HEK293 (cell line): ENCODE measurements at regions not wholly inside any gene's neighbourhood (a gene's known extent, or its start where the extent isn't known, plus 50 kb on each side); places are given as distances from the start of the nearest gene placed in this dataset.

Experiments used
- CTCF ChIA-PET: fragments of 350-600 bp; formaldehyde crosslinking; extraction: SDS; loops from one replicate; lab custom pipeline; 2021; ENCODE audit warnings: antibody characterized with exemption; lab: Yijun Ruan, JAX
- POLR2A ChIA-PET: fragments of 300-600 bp; formaldehyde crosslinking; extraction: SDS; loops from one replicate; lab custom pipeline; 2020; ENCODE audit warnings: antibody characterized with exemption, inconsistent platforms; lab: Yijun Ruan, JAX
- H3K27ac ChIP-seq: fragments of 200-500 bp; sonication (Bioruptor generic); 2 replicates; pipeline ENCODE4 v1.5.1; 2014; ENCODE audit warnings: low read depth, low read length, control low read depth, inconsistent platforms; ENCODE audit errors: extremely low read depth
- H3K36me3 ChIP-seq, 2 experiments: fragments of 200-500 bp in 1 of 2; sonication (Bioruptor generic) in 1 of 2; 1 replicate in 1 of 2; 2 replicates in 1 of 2; pipeline ENCODE4 v1.5.1; 2014 to 2017; ENCODE audit warnings: inconsistent platforms in 2 of 2, low read length in 2 of 2; ENCODE audit not compliant: control insufficient read depth in 2 of 2, insufficient read depth in 1 of 2
- H3K4me1 ChIP-seq: fragments of 200-500 bp; sonication (Bioruptor generic); 2 replicates; pipeline ENCODE4 v1.5.1; 2014; ENCODE audit warnings: mild to moderate bottlenecking, low read length, inconsistent platforms; ENCODE audit not compliant: control insufficient read depth, insufficient read depth
- H3K4me3 ChIP-seq: 2 replicates; pipeline ENCODE4 v1.5.1; 2011; ENCODE audit warnings: low read depth, mild to moderate bottlenecking, control low read depth, low read length, moderate library complexity
- H3K9me3 ChIP-seq: fragments of 200-500 bp; sonication (Bioruptor generic); 2 replicates; pipeline ENCODE4 v1.5.1; 2014; ENCODE audit warnings: low read depth, low read length, inconsistent platforms; ENCODE audit not compliant: control insufficient read depth, insufficient read depth
- BCL11A ChIP-seq: fragments of 450-650 bp; formaldehyde crosslinking; IDR thresholded peaks from 2 replicates; pipeline ENCODE4 v1.5.1; 2016; ENCODE audit warnings: low read depth, missing biosample characterization, missing genetic modification characterization
- HOXC10 ChIP-seq: sonication (generic); formaldehyde crosslinking; IDR thresholded peaks from 2 replicates; pipeline ENCODE4 v1.8.1; 2023; ENCODE audit warnings: mild to moderate bottlenecking, missing genetic modification reagents
- KLF10 ChIP-seq: fragments of 450-650 bp; IDR thresholded peaks from 2 replicates; pipeline ENCODE4 v1.5.1; 2018; ENCODE audit warnings: missing biosample characterization, mild to moderate bottlenecking, missing genetic modification characterization
- KLF7 ChIP-seq: fragments of 450-650 bp; formaldehyde crosslinking; IDR thresholded peaks from 2 replicates; pipeline ENCODE4 v1.5.1; 2016; ENCODE audit warnings: missing biosample characterization, missing genetic modification characterization, borderline replicate concordance
- RBAK ChIP-seq: fragments of 450-650 bp; formaldehyde crosslinking; IDR thresholded peaks from 2 replicates; pipeline ENCODE4 v1.5.1; 2016; ENCODE audit warnings: missing biosample characterization, missing genetic modification characterization
- SETDB1 ChIP-seq: IDR thresholded peaks from one replicate; pipeline ENCODE4 v1.6.1; 2017; ENCODE audit warnings: mild to moderate bottlenecking, low read length, moderate library complexity, mixed read lengths; ENCODE audit not compliant: insufficient read length
- SP3 ChIP-seq: fragments of 450-650 bp; formaldehyde crosslinking; IDR thresholded peaks from 2 replicates; pipeline ENCODE4 v1.5.1; 2016; ENCODE audit warnings: missing biosample characterization, missing genetic modification characterization
- ZBTB1 ChIP-seq: fragments of 450-650 bp; formaldehyde crosslinking; IDR thresholded peaks from 2 replicates; pipeline ENCODE4 v1.5.1; 2016; ENCODE audit warnings: missing biosample characterization, missing genetic modification characterization
- ZBTB21 ChIP-seq: fragments of 450-650 bp; formaldehyde crosslinking; IDR thresholded peaks from 2 replicates; pipeline ENCODE4 v1.5.1; 2017; ENCODE audit warnings: missing biosample characterization, missing genetic modification characterization
- ZBTB7A ChIP-seq: fragments of 450-650 bp; formaldehyde crosslinking; IDR thresholded peaks from 2 replicates; pipeline ENCODE4 v1.5.1; 2016; ENCODE audit warnings: low read depth, missing biosample characterization, missing genetic modification characterization
- ZIC2 ChIP-seq: fragments of 450-650 bp; formaldehyde crosslinking; IDR thresholded peaks from 2 replicates; pipeline ENCODE4 v1.5.1; 2016; ENCODE audit warnings: missing biosample characterization, missing genetic modification characterization
- ZNF10 ChIP-seq: fragments of 450-650 bp; formaldehyde crosslinking; IDR thresholded peaks from 2 replicates; pipeline ENCODE4 v1.5.1; 2017; ENCODE audit warnings: missing biosample characterization, missing genetic modification characterization
- ZNF146 ChIP-seq: fragments of 450-650 bp; formaldehyde crosslinking; IDR thresholded peaks from 2 replicates; pipeline ENCODE4 v1.5.1; 2016; ENCODE audit warnings: missing biosample characterization, missing genetic modification characterization
- ZNF16 ChIP-seq: fragments of 450-650 bp; formaldehyde crosslinking; IDR thresholded peaks from 2 replicates; pipeline ENCODE4 v1.5.1; 2016; ENCODE audit warnings: low read depth, missing biosample characterization, missing genetic modification characterization
- ZNF211 ChIP-seq: fragments of 450-650 bp; formaldehyde crosslinking; IDR thresholded peaks from 2 replicates; pipeline ENCODE4 v1.5.1; 2016; ENCODE audit warnings: low read depth, missing biosample characterization, missing genetic modification characterization
- ZNF221 ChIP-seq: fragments of 450-650 bp; formaldehyde crosslinking; IDR thresholded peaks from 2 replicates; pipeline ENCODE4 v1.5.1; 2017; ENCODE audit warnings: missing biosample characterization, missing genetic modification characterization, borderline replicate concordance
- ZNF394 ChIP-seq: fragments of 450-650 bp; formaldehyde crosslinking; IDR thresholded peaks from 2 replicates; pipeline ENCODE4 v1.5.1; 2016; ENCODE audit warnings: missing biosample characterization, missing genetic modification characterization, mild to moderate bottlenecking, moderate library complexity, borderline replicate concordance
- ZNF501 ChIP-seq: fragments of 450-650 bp; formaldehyde crosslinking; IDR thresholded peaks from 2 replicates; pipeline ENCODE4 v1.5.1; 2016; ENCODE audit warnings: missing biosample characterization, missing genetic modification characterization
- ZNF600 ChIP-seq: fragments of 450-650 bp; formaldehyde crosslinking; IDR thresholded peaks from 2 replicates; pipeline ENCODE4 v1.5.1; 2016; ENCODE audit warnings: missing biosample characterization, missing genetic modification characterization
- ZNF670 ChIP-seq: fragments of 450-650 bp; formaldehyde crosslinking; IDR thresholded peaks from 2 replicates; pipeline ENCODE4 v1.5.1; 2016; ENCODE audit warnings: missing biosample characterization, missing genetic modification characterization, low read depth
- ZNF707 ChIP-seq: fragments of 450-650 bp; formaldehyde crosslinking; IDR thresholded peaks from 2 replicates; pipeline ENCODE4 v1.5.1; 2016; ENCODE audit warnings: missing biosample characterization, missing genetic modification characterization
- ZNF785 ChIP-seq: fragments of 450-650 bp; formaldehyde crosslinking; IDR thresholded peaks from 2 replicates; pipeline ENCODE4 v1.5.1; 2016; ENCODE audit warnings: missing biosample characterization, missing genetic modification characterization
- ZSCAN16 ChIP-seq: fragments of 450-650 bp; formaldehyde crosslinking; IDR thresholded peaks from 2 replicates; pipeline ENCODE4 v1.5.1; 2016; ENCODE audit warnings: missing biosample characterization, missing genetic modification characterization
- TF ChIP-seq, protein P1 (sequence below): fragments of 450-650 bp; formaldehyde crosslinking; IDR thresholded peaks from 2 replicates; pipeline ENCODE4 v1.5.1; 2017; ENCODE audit warnings: missing biosample characterization, missing genetic modification characterization
- TF ChIP-seq, protein P2 (sequence below): fragments of 450-650 bp; formaldehyde crosslinking; IDR thresholded peaks from 2 replicates; pipeline ENCODE4 v1.5.1; 2016; ENCODE audit warnings: missing biosample characterization, missing genetic modification characterization
- TF ChIP-seq, protein P3 (sequence below): fragments of 450-650 bp; formaldehyde crosslinking; optimal IDR thresholded peaks from 2 replicates; pipeline ENCODE3; 2016; ENCODE audit warnings: missing biosample characterization, mild to moderate bottlenecking, missing genetic modification characterization
- TF ChIP-seq, protein P4 (sequence below): fragments of 450-650 bp; formaldehyde crosslinking; IDR thresholded peaks from 2 replicates; pipeline ENCODE4 v1.5.1; 2016; ENCODE audit warnings: missing biosample characterization, missing genetic modification characterization
- TF ChIP-seq, protein P5 (sequence below): fragments of 450-650 bp; formaldehyde crosslinking; IDR thresholded peaks from 2 replicates; pipeline ENCODE4; 2016; ENCODE audit warnings: missing biosample characterization, missing genetic modification characterization
- TF ChIP-seq, protein P6 (sequence below): fragments of 450-650 bp; formaldehyde crosslinking; conservative IDR thresholded peaks from 2 replicates; pipeline ENCODE4 v1.5.1; 2016; ENCODE audit warnings: low read depth, missing biosample characterization, missing genetic modification characterization

DNA sequence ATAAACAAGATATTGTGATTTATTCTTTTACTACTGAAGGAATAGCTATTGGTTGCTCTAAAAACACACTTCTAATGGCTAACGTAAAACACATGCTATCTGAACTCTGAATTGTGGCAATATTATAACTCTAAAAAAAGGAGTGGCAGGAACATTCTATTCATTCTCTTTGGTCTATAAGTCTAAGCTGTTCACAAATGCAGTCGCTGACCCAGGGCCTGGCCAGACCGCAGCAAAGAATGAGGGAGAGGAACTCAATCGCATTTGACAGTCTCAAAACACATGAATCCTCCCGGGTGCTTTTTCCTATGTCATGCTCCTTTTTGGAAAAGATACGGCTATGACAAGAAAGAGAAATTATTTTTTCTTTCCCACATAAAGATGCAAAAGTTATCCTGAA is 651.6 kb upstream of the PITX2 start:
- ChIA-PET CTCF (interaction anchor here (1.4 kb wide), 1 partner anchor 8 kb away, joined by 7 read pairs; no protein-coding TSS in a partner anchor), POLR2A (no interaction called here)
- H3K27ac ChIP-seq = no peak overlapping the region
- H3K4me3 ChIP-seq = no peak overlapping the region
- TF ChIP-seq, protein P1, sequence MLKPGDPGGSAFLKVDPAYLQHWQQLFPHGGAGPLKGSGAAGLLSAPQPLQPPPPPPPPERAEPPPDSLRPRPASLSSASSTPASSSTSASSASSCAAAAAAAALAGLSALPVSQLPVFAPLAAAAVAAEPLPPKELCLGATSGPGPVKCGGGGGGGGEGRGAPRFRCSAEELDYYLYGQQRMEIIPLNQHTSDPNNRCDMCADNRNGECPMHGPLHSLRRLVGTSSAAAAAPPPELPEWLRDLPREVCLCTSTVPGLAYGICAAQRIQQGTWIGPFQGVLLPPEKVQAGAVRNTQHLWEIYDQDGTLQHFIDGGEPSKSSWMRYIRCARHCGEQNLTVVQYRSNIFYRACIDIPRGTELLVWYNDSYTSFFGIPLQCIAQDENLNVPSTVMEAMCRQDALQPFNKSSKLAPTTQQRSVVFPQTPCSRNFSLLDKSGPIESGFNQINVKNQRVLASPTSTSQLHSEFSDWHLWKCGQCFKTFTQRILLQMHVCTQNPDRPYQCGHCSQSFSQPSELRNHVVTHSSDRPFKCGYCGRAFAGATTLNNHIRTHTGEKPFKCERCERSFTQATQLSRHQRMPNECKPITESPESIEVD = no peak
- TF ChIP-seq ZNF16 (tag by site-specific recombination) (no peak), ZNF146 (tag by site-specific recombination) (no peak), ZNF670 (tag by site-specific recombination) (no peak), ZNF10 (tag by site-specific recombination) (no peak), SP3 (tag by site-specific recombination) (no peak), RBAK (tag by site-specific recombination) (no peak), ZBTB1 (tag by site-specific recombination) (no peak), ZBTB7A (tag by site-specific recombination) (no peak), ZNF211 (tag by site-specific recombination) (no peak), ZSCAN16 (no peak), ZNF785 (tag by site-specific recombination) (no peak), ZIC2 (no peak)
- TF ChIP-seq, protein P2, sequence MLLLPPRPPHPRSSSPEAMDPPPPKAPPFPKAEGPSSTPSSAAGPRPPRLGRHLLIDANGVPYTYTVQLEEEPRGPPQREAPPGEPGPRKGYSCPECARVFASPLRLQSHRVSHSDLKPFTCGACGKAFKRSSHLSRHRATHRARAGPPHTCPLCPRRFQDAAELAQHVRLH (tag by site-specific recombination) = no peak
- TF ChIP-seq, protein P3, sequence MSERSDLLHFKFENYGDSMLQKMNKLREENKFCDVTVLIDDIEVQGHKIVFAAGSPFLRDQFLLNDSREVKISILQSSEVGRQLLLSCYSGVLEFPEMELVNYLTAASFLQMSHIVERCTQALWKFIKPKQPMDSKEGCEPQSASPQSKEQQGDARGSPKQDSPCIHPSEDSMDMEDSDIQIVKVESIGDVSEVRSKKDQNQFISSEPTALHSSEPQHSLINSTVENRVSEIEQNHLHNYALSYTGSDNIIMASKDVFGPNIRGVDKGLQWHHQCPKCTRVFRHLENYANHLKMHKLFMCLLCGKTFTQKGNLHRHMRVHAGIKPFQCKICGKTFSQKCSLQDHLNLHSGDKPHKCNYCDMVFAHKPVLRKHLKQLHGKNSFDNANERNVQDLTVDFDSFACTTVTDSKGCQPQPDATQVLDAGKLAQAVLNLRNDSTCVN (tag by site-specific recombination) = no peak
- no peaks in the 10 kb centered on the region for H3K36me3 ChIP-seq
- H3K4me1 ChIP-seq = no peaks in the 10 kb centered on the region
- H3K9me3 ChIP-seq = no peaks in the 10 kb centered on the region

DNA sequence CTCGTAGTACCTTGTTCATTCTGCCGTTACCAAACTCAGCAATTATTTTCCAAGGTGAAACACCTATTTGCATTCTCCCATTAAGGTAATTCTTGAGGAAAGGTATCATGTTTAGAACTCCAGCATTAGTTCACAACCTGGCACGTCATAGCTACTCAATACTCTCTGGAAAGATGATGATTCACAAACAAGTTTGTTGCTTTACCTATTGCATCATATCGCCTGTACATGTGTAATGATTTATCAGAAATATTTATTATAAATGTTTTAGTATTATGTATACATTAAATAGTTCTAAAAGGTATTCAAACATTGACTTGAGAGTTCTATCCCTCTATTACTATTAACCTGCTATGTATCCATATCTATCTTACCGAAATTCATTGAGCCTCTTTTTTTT is 658.3 kb upstream of the PITX2 start:
- ChIA-PET CTCF (interaction anchor here (0.9 kb wide), 1 partner anchor 13 kb away, joined by 3 read pairs; no protein-coding TSS in a partner anchor), POLR2A (no interaction called here)
- TF ChIP-seq, protein P4, sequence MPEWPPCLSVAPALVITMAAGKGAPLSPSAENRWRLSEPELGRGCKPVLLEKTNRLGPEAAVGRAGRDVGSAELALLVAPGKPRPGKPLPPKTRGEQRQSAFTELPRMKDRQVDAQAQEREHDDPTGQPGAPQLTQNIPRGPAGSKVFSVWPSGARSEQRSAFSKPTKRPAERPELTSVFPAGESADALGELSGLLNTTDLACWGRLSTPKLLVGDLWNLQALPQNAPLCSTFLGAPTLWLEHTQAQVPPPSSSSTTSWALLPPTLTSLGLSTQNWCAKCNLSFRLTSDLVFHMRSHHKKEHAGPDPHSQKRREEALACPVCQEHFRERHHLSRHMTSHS (tag by site-specific recombination) = no peak
- TF ChIP-seq BCL11A (no peak), ZNF707 (no peak), HOXC10 (CRISPR knock-in tag) (no peak), SETDB1 (no peak), KLF7 (tag by site-specific recombination) (no peak), ZNF221 (no peak), ZNF394 (no peak), KLF10 (no peak), ZNF600 (no peak), ZBTB21 (no peak), ZNF501 (tag by site-specific recombination) (no peak)
- TF ChIP-seq, protein P5, sequence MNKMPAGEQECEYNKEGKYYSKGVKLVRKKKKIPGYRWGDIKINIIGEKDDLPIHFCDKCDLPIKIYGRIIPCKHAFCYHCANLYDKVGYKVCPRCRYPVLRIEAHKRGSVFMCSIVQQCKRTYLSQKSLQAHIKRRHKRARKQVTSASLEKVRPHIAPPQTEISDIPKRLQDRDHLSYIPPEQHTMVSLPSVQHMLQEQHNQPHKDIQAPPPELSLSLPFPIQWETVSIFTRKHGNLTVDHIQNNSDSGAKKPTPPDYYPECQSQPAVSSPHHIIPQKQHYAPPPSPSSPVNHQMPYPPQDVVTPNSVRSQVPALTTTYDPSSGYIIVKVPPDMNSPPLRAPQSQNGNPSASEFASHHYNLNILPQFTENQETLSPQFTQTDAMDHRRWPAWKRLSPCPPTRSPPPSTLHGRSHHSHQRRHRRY = no peak
- TF ChIP-seq, protein P6, sequence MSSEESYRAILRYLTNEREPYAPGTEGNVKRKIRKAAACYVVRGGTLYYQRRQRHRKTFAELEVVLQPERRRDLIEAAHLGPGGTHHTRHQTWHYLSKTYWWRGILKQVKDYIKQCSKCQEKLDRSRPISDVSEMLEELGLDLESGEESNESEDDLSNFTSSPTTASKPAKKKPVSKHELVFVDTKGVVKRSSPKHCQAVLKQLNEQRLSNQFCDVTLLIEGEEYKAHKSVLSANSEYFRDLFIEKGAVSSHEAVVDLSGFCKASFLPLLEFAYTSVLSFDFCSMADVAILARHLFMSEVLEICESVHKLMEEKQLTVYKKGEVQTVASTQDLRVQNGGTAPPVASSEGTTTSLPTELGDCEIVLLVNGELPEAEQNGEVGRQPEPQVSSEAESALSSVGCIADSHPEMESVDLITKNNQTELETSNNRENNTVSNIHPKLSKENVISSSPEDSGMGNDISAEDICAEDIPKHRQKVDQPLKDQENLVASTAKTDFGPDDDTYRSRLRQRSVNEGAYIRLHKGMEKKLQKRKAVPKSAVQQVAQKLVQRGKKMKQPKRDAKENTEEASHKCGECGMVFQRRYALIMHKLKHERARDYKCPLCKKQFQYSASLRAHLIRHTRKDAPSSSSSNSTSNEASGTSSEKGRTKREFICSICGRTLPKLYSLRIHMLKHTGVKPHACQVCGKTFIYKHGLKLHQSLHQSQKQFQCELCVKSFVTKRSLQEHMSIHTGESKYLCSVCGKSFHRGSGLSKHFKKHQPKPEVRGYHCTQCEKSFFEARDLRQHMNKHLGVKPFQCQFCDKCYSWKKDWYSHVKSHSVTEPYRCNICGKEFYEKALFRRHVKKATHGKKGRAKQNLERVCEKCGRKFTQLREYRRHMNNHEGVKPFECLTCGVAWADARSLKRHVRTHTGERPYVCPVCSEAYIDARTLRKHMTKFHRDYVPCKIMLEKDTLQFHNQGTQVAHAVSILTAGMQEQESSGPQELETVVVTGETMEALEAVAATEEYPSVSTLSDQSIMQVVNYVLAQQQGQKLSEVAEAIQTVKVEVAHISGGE = no peak

More for the DNA sequence above, 658.3 kb upstream of the PITX2 start:
- Histone ChIP-seq H3K4me3 (no peak overlapping the region), H3K4me1 (no peaks in the 10 kb centered on the region), H3K36me3 (no peaks in the 10 kb centered on the region), H3K27ac (no peak overlapping the region), H3K9me3 (no peaks in the 10 kb centered on the region)
